HepG2 (cell line): ENCODE measurements at regions not wholly inside any gene's neighbourhood (a gene's known extent, or its start where the extent isn't known, plus 50 kb on each side); places are given as distances from the start of the nearest gene placed in this dataset.

ENCODE experiments used
- ATF4 ChIP-seq, 2 experiments: fragments of 450-650 bp in 1 of 2; sonication (generic) in 1 of 2; formaldehyde crosslinking; IDR thresholded peaks; 2 replicates each; pipeline versions ENCODE4 v1.5.0 to v1.8.0; 2020 to 2022; ENCODE audit warnings: mild to moderate bottlenecking in 1 of 2, missing genetic modification reagents in 1 of 2
- CTCF ChIP-seq: sonication (generic); formaldehyde crosslinking; IDR thresholded peaks from 2 replicates; pipeline ENCODE4 v1.5.0; 2020; ENCODE audit warnings: mild to moderate bottlenecking, missing genetic modification reagents, moderate library complexity
- EP300 ChIP-seq, 3 experiments: sonication (generic) in 1 of 3; formaldehyde crosslinking in 1 of 3; IDR thresholded peaks; 2 replicates each; pipeline versions ENCODE4 v1.5.1 to v1.6.1; 2011 to 2020; ENCODE audit warnings: low read depth in 2 of 3, low read length in 2 of 3, borderline replicate concordance in 1 of 3, improper control_type of control experiment in 1 of 3, mild to moderate bottlenecking in 1 of 3, missing genetic modification reagents in 1 of 3, moderate library complexity in 1 of 3
- FOXP1 ChIP-seq, 2 experiments: fragments of 450-650 bp in 1 of 2; IDR thresholded peaks; 2 replicates each; pipeline ENCODE4 v1.6.1; 2017 to 2018; ENCODE audit warnings: antibody characterized with exemption in 1 of 2
- IKZF5 ChIP-seq: IDR thresholded peaks from 2 replicates; pipeline ENCODE4 v1.6.1; 2018; ENCODE audit warnings: missing genetic modification reagents, mild to moderate bottlenecking, missing compliant biosample characterization
- POLR2AphosphoS5 ChIP-seq: IDR thresholded peaks from 2 replicates; pipeline ENCODE4 v1.6.1; 2012; ENCODE audit warnings: low read depth, low read length
- SAFB2 ChIP-seq: sonication (generic); formaldehyde crosslinking; IDR thresholded peaks from 2 replicates; pipeline ENCODE4 v1.5.1; 2020; ENCODE audit warnings: missing genetic modification reagents, low read depth, mild to moderate bottlenecking, borderline replicate concordance
- ZNF263 ChIP-seq: sonication (generic); formaldehyde crosslinking; IDR thresholded peaks from 2 replicates; pipeline ENCODE4 v1.4.0; 2020; ENCODE audit warnings: missing genetic modification reagents
- ZNF414 ChIP-seq: sonication (generic); formaldehyde crosslinking; IDR thresholded peaks from 2 replicates; pipeline ENCODE4 v1.5.0; 2020; ENCODE audit warnings: missing genetic modification reagents
- ZNF574 ChIP-seq: sonication (generic); formaldehyde crosslinking; IDR thresholded peaks from 2 replicates; pipeline ENCODE4 v1.4.0; 2020; ENCODE audit warnings: missing genetic modification reagents
- ZNF747 ChIP-seq: sonication (generic); formaldehyde crosslinking; IDR thresholded peaks from 2 replicates; pipeline ENCODE4 v1.8.1; 2023; ENCODE audit warnings: missing genetic modification reagents, mild to moderate bottlenecking, borderline replicate concordance

- TF ChIP-seq POLR2AphosphoS5, result no peak
- no peak for TF ChIP-seq ZNF574 (CRISPR knock-in tag)
- TF ChIP-seq EP300 (IDR thresholded peaks at IDR 0.05; ENCODE audit: low read depth in 2 of 2, low read length in 2 of 2), result no peak
- TF ChIP-seq EP300 (CRISPR knock-in tag; IDR thresholded peaks at IDR 0.05; ENCODE audit: borderline replicate concordance), result no peak
- no peak for TF ChIP-seq IKZF5 (CRISPR knock-in tag)
- no peak for TF ChIP-seq ZNF747 (CRISPR knock-in tag)
- no peak for TF ChIP-seq SAFB2
- TF ChIP-seq ATF4 (CRISPR knock-in tag; IDR thresholded peaks at IDR 0.05), result no peak
- TF ChIP-seq ZNF414 (CRISPR knock-in tag), result no peak
- no peak for TF ChIP-seq ZNF263
- TF ChIP-seq CTCF (CRISPR knock-in tag), result no peak
- TF ChIP-seq FOXP1 (IDR thresholded peaks at IDR 0.05), result no peak
- TF ChIP-seq FOXP1 (CRISPR knock-in tag; IDR thresholded peaks at IDR 0.05), result no peak
These were observed 80.4 kb upstream of the GRPR start for GRCh38 chrX:16042980-16043379.
